Spleen (tissue), 7 donors: ENCODE measurements at regions not wholly inside any gene's neighbourhood (a gene's known extent, or its start where the extent isn't known, plus 50 kb on each side); places are given as distances from the start of the nearest gene placed in this dataset.

Experiments
- POLR2A ChIP-seq, 3 donors: fragments of 450-650 bp; IDR thresholded peaks; one replicate each; pipeline ENCODE4 v1.5.1; 2017; ENCODE audit warnings: antibody characterized with exemption in 3 of 3, mild to moderate bottlenecking in 1 of 3
- POLR2AphosphoS5 ChIP-seq, 3 donors: sonication (generic); formaldehyde crosslinking; IDR thresholded peaks; one replicate each; pipeline ENCODE4 v1.5.1; 2017; ENCODE audit warnings: antibody characterized with exemption in 3 of 3
- TF ChIP-seq, protein P1 (sequence below), 11 experiments: fragments of 200-600 bp in 7 of 11; fragments of 450-650 bp in 4 of 11; sonication (generic) in 4 of 11; IDR thresholded peaks in 8 of 11; conservative IDR thresholded peaks in 3 of 11; 1 replicate in 7 of 11; 2 replicates in 4 of 11; pipeline versions ENCODE4 v1.4.0 to v1.8.0; 2016 to 2021; ENCODE audit warnings: antibody characterized with exemption in 11 of 11, inconsistent platforms in 4 of 11, mild to moderate bottlenecking in 1 of 11
- donor health status: DM: no; HTN: no; CAD: no; lungs with moderate emphysema.
- donor health status: DM: no; HTN: no; CAD: no.
- donor health status: DM: no; HTN: no; CAD: no.

GRCh38 chr6:40642837-40643236, 55.7 kb upstream of the LRFN2 start:
- TF ChIP-seq, protein P1, sequence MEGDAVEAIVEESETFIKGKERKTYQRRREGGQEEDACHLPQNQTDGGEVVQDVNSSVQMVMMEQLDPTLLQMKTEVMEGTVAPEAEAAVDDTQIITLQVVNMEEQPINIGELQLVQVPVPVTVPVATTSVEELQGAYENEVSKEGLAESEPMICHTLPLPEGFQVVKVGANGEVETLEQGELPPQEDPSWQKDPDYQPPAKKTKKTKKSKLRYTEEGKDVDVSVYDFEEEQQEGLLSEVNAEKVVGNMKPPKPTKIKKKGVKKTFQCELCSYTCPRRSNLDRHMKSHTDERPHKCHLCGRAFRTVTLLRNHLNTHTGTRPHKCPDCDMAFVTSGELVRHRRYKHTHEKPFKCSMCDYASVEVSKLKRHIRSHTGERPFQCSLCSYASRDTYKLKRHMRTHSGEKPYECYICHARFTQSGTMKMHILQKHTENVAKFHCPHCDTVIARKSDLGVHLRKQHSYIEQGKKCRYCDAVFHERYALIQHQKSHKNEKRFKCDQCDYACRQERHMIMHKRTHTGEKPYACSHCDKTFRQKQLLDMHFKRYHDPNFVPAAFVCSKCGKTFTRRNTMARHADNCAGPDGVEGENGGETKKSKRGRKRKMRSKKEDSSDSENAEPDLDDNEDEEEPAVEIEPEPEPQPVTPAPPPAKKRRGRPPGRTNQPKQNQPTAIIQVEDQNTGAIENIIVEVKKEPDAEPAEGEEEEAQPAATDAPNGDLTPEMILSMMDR (IDR thresholded peaks at IDR 0.05 in 8 of 11, conservative IDR thresholded peaks at IDR 0.05 in 3 of 11), result no peak
- TF ChIP-seq POLR2AphosphoS5 (IDR thresholded peaks at IDR 0.05) (no peak), POLR2A (IDR thresholded peaks at IDR 0.05) (no peak)
